ENCODE measurements at regions not wholly inside any gene's neighbourhood (a gene's known extent, or its start where the extent isn't known, plus 50 kb on each side); places are given as distances from the start of the nearest gene placed in this dataset.
"Not testable (repeated sequence)": the region's sequence is repeated elsewhere in the genome, so short reads cannot be mapped to it uniquely, and the experiment has no call there.

DNA sequence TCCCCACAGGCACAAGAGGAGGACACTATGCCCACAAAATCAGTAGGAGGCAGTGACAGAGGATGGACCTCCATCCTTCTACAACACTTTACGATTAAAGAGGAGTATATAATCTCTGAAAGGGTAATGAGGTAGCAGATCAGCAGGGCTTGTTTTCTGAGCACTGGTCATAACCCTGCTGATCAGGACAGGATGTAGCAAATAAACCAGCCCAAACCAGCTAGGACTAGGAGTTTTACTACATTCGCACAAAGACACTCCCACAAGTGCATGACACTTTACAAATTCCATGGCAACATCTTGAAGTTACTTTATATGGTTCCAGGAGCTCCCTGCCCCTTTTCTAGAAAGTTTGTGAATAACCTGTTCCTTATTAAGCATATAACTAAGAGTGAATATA is 73.3 kb upstream of the CHD6 start:
- FAIRE-seq: no peak
- no peak for DNase-seq (ENCODE audit: insufficient read length, low spot score)
- TF ChIP-seq PAX5 (IDR thresholded peaks at IDR 0.05; ENCODE audit: insufficient read depth, low read length, severe bottlenecking): no peak
- no peak for TF ChIP-seq POLR2A (IDR thresholded peaks at IDR 0.05; ENCODE audit: low read depth, low read length)
- no peak for TF ChIP-seq TAF1 (IDR thresholded peaks at IDR 0.05; ENCODE audit: low read depth, low read length)
- TF ChIP-seq SPI1 (IDR thresholded peaks at IDR 0.05; ENCODE audit: low read depth, low read length): no peak
- TF ChIP-seq POU2F2 (IDR thresholded peaks at IDR 0.05; ENCODE audit: low read depth, low read length): no peak
- no peak for TF ChIP-seq POLR2AphosphoS5 (IDR thresholded peaks at IDR 0.05; ENCODE audit: low read depth, low read length)

DNA sequence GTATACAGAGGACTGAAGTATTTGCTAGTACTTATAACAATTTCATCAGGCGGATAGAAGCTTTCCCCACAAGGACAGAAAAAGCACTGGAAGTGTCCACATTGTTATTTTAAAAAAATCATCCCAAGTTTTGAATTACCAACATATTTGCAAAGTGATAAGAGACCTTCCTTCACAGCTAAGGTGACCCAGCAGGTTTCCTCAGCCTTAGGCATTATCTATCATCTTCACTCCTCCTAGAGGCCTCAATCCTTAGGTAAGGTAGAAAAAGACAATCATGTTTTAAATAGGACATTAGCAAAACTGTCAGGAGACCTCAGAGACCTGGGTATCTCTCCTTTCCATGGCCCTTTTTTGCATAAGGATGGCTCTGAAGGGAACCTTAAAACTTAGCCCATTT is 72.5 kb upstream of the CHD6 start:
- no peak for FAIRE-seq
- TF ChIP-seq PAX5 (IDR thresholded peaks at IDR 0.05; ENCODE audit: insufficient read depth, low read length, severe bottlenecking): no peak
- TF ChIP-seq TAF1 (IDR thresholded peaks at IDR 0.05; ENCODE audit: low read depth, low read length): no peak
- no peak for TF ChIP-seq POLR2AphosphoS5 (IDR thresholded peaks at IDR 0.05; ENCODE audit: low read depth, low read length)
- no peak for TF ChIP-seq POU2F2 (IDR thresholded peaks at IDR 0.05; ENCODE audit: low read depth, low read length)
- no peak for TF ChIP-seq POLR2A (IDR thresholded peaks at IDR 0.05; ENCODE audit: low read depth, low read length)
- no peak for TF ChIP-seq SPI1 (IDR thresholded peaks at IDR 0.05; ENCODE audit: low read depth, low read length)

DNA sequence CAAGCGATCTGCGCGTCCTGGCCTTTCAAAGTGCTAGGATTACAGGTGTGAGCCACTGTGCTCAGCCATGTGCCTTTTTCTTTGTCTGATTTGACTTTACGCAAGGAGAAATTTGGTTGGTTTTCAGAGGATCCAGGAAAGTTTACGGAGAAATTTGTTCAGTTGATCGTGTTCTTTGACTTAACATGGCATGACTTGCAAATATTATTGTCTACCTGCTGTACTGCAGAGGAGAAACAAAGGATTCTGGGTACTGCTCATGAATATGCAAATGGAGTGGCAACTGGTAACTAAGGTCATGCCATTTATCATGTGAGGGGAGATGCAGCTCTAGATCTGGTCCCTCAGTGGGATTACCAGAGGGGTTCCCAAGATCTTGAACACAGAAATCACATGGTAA is 68.8 kb upstream of the CHD6 start:
- DNase-seq (ENCODE audit: insufficient read length, low spot score) (no peak), FAIRE-seq (no peak)
- TF ChIP-seq POLR2A (IDR thresholded peaks at IDR 0.05; ENCODE audit: low read depth, low read length): no peak

More for the DNA sequence above, 72.5 kb upstream of the CHD6 start:
- DNase-seq (ENCODE audit: insufficient read length, low spot score): no peak

DNA sequence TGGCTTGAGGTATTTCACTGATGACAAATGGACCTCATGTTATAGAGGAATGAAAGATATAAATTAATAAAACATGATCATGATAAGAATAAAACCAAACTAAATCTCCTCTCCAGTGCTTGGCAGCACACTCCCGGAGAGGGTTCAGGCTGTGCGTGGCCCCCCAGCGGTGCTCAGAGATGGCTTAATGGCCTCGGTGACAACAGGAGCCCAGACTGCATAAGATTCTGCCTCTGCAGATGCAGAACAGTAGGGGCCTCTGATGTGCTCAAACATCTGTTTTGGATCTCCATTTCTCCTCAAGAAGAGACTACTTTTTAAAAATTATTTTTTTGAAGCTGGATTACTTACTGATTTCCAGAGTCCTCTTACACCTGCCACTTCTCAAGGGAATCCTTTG is 67.0 kb upstream of the CHD6 start:
- FAIRE-seq; DNase-seq (ENCODE audit: insufficient read length, low spot score): not testable (repeated sequence)

DNA sequence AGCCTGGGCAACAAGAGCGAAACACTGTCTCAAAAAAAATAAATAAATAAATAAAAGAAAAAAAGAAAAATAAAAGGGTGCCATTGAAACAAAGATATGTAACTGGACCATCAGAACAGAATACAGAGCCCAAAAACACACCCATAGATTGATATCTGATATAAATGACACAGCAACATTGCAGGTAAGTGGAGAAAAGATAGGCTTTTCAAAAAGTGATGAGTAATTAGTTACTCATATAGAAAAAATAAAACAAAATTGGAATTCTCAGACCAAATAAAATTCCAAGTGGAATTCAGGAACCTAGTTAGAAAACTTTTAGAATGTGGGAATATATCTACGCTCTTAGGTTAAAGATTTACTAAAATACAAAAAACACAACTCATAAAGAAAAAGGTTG is 60.6 kb upstream of the CHD6 start:
- DNase-seq (ENCODE audit: insufficient read length, low spot score) (no peak), FAIRE-seq (no peak)
- no peak for TF ChIP-seq POLR2A (IDR thresholded peaks at IDR 0.05; ENCODE audit: low read depth, low read length)
- TF ChIP-seq POLR2AphosphoS5 (IDR thresholded peaks at IDR 0.05; ENCODE audit: low read depth, low read length): no peak

DNA sequence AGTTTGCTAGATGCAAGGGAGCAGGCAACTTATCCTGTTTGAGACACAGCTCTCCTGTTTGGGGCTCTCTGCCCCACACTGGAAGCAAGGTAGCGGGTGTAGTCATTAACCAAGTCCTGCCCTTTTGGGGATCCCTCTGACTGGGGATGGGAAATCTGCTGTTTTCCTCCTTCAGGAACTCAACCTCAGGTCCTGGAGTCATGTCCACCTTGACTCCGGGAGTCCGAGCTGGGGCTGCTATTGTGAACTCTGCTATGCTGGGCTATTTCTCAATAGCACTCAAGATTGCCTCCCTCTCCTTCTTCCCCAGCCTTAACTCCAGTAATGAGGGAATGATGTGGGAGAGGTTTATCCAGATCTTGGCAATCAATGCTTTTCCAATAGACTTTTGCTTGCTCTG is 54.1 kb upstream of the CHD6 start:
- no peak for TF ChIP-seq SPI1 (IDR thresholded peaks at IDR 0.05; ENCODE audit: low read depth, low read length)
- TF ChIP-seq POU2F2 (IDR thresholded peaks at IDR 0.05; ENCODE audit: low read depth, low read length): no peak
- no peak for TF ChIP-seq POLR2A (IDR thresholded peaks at IDR 0.05; ENCODE audit: low read depth, low read length)
- TF ChIP-seq PAX5 (IDR thresholded peaks at IDR 0.05; ENCODE audit: insufficient read depth, low read length, severe bottlenecking): no peak
- DNase-seq (ENCODE audit: insufficient read length, low spot score): no peak
- no peak for FAIRE-seq

DNA sequence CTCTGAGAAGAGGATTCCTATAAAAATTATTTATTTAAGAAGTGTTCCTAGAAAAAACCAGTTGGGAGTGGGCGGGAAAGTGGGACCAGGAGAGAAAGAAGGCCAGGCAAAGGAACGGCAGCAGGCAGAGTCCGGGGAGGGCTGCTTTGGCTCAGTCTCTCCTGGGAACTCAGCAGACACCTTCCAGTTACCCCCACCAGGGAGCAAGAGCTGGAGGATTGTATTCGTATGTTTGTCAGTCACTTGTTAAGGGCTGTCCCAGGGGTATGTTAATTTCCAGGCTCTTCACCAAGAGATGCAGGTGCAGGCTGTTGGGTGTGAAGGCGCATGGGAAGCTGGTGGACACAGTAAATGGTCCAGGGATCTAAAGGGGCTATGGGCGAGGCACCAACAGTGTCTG is 53.0 kb upstream of the CHD6 start:
- FAIRE-seq (no peak), DNase-seq (ENCODE audit: insufficient read length, low spot score) (no peak)
- TF ChIP-seq POLR2AphosphoS5 (IDR thresholded peaks at IDR 0.05; ENCODE audit: low read depth, low read length): no peak
- TF ChIP-seq TAF1 (IDR thresholded peaks at IDR 0.05; ENCODE audit: low read depth, low read length): no peak
- TF ChIP-seq SPI1 (IDR thresholded peaks at IDR 0.05; ENCODE audit: low read depth, low read length): no peak
- TF ChIP-seq POLR2A (IDR thresholded peaks at IDR 0.05; ENCODE audit: low read depth, low read length): no peak
- no peak for TF ChIP-seq PAX5 (IDR thresholded peaks at IDR 0.05; ENCODE audit: insufficient read depth, low read length, severe bottlenecking)
- no peak for TF ChIP-seq POU2F2 (IDR thresholded peaks at IDR 0.05; ENCODE audit: low read depth, low read length)

DNA sequence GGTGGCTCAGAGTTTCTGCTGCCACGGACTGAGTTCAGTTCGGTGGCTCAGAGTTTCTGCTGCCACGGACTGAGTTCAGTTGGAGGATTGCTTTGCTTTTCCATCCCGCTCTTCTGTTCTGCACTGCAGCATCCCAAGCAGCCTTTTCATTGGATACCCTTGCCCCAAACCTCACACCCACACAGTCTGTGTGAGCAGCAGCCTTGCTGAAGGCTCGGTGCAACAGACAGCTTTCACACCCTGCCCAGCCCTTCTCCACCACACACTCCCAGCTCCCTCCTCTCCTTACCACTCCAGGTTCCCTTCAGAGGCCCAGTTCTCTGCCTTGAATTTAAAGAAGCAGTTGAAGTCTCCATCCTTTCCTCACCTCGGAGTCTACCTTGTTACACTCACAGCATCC is 52.5 kb upstream of the CHD6 start:
- TF ChIP-seq POLR2A (IDR thresholded peaks at IDR 0.05; ENCODE audit: low read depth, low read length) (no peak), POU2F2 (IDR thresholded peaks at IDR 0.05; ENCODE audit: low read depth, low read length) (no peak), TAF1 (IDR thresholded peaks at IDR 0.05; ENCODE audit: low read depth, low read length) (no peak)
- DNase-seq (ENCODE audit: insufficient read length, low spot score): no peak
- no peak for FAIRE-seq

DNA sequence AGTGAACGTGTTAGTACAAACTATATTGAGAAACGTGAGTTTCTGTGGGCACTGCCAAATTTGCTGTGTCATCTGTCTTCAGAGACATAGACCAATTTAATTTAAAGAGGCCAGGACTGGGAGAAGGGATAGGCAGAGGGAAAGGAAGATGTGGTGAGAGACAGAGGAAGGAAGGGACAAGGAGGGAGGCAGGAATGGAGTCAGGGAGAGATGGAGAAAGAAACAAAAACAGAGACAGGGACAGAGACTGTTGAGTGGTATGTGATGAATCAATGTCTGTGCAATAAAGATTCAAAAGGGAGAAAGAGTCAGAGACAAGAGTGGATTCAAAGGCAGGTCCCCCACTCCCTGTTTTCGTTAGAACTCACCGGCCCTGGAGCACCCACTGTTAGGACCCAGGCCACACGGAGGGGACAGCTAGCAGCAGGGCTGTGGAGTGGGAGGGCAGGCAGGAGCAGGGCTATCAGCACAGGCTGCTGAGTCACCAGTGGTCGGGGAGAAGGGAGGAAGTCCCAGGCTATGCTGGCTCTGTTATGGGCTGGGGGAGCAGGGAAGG is 51.6 kb upstream of the CHD6 start:
- FAIRE-seq (no peak), DNase-seq (ENCODE audit: insufficient read length, low spot score) (no peak)
- TF ChIP-seq SPI1 (IDR thresholded peaks at IDR 0.05; ENCODE audit: low read depth, low read length): no peak
- no peak for TF ChIP-seq TAF1 (IDR thresholded peaks at IDR 0.05; ENCODE audit: low read depth, low read length)
- no peak for TF ChIP-seq POLR2AphosphoS5 (IDR thresholded peaks at IDR 0.05; ENCODE audit: low read depth, low read length)
- no peak for TF ChIP-seq POLR2A (IDR thresholded peaks at IDR 0.05; ENCODE audit: low read depth, low read length)
- no peak for TF ChIP-seq POU2F2 (IDR thresholded peaks at IDR 0.05; ENCODE audit: low read depth, low read length)

DNA sequence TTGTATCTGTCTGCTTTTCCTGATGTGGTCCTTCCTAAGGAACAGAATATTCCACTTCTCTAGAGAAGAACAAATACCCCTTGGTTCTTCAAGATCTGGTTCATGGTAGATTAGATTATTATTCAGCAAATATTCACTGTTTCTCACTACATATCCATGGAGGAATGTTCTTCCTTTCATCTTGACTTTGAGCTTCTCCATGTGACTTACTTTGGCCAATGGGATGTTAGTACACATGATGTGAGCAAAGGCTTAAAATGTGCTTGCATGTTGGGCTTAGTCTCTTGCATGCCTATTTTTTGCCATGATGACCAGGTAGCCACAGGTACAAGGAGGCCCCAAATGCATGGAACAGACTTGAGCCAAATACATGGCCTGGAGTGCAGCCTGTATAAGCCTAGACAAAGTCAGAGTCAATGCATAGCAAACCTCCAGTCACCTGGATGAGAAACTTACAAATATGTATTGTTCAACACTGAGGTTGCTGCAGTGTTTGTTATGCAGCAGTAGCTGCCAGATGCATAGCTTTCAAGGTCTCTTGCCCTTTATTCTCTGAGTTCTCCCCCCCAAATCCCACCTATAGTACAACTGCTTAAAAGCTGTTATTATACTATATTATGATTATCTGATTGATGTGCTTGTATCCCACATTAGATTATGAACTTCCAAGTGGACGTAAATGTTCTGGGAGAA is 50.0 kb upstream of the CHD6 start:
- TF ChIP-seq PAX5 (IDR thresholded peaks at IDR 0.05; ENCODE audit: insufficient read depth, low read length, severe bottlenecking) (no peak), SPI1 (IDR thresholded peaks at IDR 0.05; ENCODE audit: low read depth, low read length) (no peak), POLR2AphosphoS5 (IDR thresholded peaks at IDR 0.05; ENCODE audit: low read depth, low read length) (no peak), TAF1 (IDR thresholded peaks at IDR 0.05; ENCODE audit: low read depth, low read length) (no peak), POU2F2 (IDR thresholded peaks at IDR 0.05; ENCODE audit: low read depth, low read length) (no peak), POLR2A (IDR thresholded peaks at IDR 0.05; ENCODE audit: low read depth, low read length) (no peak)
- no peak for FAIRE-seq
- DNase-seq (ENCODE audit: insufficient read length, low spot score): no peak

Measured in GM12891 (cell line).